ENCODE measurements at regions not wholly inside any gene's neighbourhood (a gene's known extent, or its start where the extent isn't known, plus 50 kb on each side); places are given as distances from the start of the nearest gene placed in this dataset.
"Not testable (repeated sequence)": the region's sequence is repeated elsewhere in the genome, so short reads cannot be mapped to it uniquely, and the experiment has no call there.

- DNase-seq = no peak
Observed at GRCh38 chr2:239666855-239667376, 266.1 kb upstream of the HDAC4 start.

DNA sequence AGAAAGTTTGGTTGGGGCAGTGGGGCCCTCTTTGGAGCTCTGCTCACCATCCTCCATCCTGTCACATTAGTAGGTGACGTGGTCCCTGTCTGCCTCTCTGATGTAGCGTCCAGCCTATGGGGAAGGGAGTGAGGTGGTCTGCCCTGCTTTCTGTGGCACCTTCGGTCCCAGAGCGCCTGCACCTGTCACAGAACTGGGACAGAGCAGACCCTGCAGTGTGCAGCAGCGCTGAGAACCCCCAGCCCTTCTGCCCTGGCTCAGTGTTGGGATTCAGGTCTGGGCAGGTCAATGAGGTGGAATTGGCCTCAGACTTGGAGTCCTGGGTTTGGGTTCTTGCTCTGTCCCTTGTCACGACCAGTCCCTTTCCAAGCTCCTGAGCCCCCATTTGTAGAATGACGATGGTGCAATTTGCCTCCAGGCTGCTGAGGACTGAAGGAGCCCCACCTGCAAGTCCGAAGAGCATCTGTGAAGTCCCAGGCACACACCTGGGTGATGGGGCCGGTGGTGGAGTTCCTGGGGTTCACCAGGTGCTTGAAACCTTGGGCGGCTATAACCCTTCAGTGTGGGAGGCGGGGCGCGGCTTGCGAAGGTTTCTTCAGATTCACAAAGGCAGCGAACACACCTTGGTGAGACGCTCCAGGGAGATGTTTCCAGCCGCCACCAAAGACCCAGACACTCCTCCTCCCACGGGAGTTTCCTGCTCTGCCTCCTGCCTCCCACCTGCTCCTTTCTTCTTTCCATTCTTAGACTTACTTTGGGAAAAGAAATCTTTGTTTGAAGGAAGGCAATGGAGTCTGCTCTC lies 265.4 kb upstream of the HDAC4 start:
- DNase-seq = no peak

DNA sequence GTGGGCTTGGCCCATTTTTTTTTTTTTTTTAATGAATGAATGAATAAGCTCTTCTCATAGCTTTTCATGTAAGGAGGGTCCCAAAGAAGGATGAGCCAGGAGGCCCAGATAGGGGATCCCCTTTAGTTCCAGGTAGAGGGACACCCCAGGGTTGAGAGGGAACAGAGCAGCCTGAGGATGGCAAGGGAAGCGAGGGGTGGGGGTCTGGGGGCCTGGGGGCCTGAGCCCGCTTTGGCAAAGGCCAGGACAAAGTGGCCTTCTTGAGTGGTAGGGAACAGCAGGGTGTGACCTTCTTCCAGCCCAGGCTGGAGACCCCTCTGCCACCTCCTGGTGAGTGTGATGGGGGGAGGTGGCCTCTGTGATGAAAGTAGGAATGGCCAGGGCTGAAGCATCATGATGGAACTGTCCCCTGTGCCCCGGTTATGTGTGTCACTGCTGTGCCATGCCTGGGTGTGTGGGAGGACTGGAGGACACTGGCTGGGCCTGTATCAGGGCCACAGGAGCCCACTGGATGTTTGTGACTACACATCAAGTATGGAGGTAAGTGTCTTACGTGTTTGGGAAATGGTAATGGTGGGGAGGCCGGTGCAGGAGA lies 263.5 kb upstream of the HDAC4 start:
- no peak for DNase-seq

DNA sequence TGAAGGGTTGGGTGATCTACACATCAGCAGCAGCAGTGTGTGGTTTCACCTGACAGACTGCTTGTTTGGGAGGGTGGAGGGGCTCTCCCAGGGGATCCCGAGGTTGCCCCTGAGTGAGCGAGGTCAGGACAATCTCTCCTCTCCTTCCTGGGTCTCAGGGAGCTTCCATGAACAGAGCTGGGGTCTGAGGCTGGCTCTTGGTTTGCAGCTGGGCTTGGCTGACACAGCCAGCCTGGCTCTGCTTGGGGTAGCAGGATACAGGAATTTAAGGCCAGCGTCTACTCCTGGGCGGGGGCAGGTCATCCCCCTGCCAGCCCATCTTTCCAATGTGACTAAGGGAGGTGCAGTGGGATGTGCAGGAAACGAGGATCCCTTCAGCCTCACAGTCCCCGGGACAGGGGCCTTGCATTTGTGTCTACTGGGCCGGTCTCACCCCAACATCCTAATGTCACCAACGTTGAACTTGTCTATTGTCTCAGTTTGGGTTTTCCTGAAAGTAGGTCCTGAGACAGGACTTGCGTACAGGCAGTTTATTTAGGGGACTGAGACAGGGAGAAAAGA lies 262.6 kb upstream of the HDAC4 start:
- DNase-seq = no peak

- DNase-seq = no peak
Observed at GRCh38 chr2:239662413-239663120, 261.7 kb upstream of the HDAC4 start.

GRCh38 chr2:239661334-239662312 lies 260.8 kb upstream of the HDAC4 start:
- no peak for DNase-seq

- no peak for DNase-seq
Observed at GRCh38 chr2:239660390-239661230, 259.8 kb upstream of the HDAC4 start.

- no peak for DNase-seq
Observed at GRCh38 chr2:239657992-239658391, 257.2 kb upstream of the HDAC4 start.

- no peak for DNase-seq
Observed at GRCh38 chr2:239657236-239657635, 256.4 kb upstream of the HDAC4 start.

DNA sequence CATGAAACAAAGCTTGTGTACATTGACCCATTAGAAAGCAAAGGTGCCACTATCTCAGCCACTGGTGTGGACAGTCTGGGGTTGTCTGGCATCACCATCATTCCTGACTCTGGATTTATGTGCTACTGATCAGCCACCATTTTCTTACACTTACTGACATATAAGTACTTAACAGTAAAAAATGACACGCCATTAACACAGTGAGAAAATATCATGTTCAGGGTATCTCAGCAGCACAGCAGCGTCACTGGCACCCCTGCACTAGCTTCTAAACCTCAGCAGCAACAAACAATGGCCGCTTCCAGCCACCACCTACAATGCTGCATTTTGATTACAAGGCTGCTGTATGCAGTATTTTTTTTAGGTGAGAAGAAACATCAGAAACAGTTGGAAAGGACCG lies 253.4 kb upstream of the HDAC4 start:
- no peak for DNase-seq

GRCh38 chr2:239651859-239652258 lies 251.0 kb upstream of the HDAC4 start:
- no peak for DNase-seq

DNA sequence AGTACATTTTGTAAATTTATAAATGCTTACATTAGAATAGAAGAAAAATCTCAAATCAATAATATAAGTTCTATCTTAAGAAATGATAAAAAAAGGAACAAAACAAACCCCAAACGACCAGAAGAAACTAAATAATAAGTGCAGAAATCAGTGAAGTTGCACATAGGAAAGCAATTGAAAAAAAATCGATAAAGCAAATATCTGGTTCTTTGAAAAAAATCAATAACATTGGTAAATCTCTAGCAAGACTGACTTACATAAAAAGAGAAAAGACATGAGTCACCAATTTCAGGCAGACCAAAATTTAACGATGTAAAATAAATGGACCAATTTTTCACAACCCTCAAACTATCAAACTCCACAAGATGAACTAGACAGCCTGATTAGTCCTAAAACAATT lies 249.9 kb upstream of the HDAC4 start:
- no peak for DNase-seq

DNA sequence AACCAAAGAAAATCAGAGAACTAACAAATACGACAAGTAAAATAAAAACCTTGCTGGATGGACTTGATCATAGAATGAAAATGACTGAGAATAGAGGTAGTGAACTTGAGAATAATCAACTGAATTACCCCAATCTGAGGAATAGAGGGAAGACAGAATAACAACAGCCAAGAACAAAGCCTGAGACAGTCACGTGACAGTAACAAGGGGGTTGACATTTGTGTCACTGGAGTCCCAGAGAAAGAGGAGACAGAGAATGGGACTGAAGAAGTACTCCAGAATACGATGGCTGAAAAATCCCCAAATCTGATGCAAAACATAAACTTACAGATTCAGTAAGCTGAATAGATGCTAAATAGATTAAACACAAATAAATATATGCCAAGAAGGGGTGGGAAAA lies 248.5 kb upstream of the HDAC4 start:
- no peak for DNase-seq

DNA sequence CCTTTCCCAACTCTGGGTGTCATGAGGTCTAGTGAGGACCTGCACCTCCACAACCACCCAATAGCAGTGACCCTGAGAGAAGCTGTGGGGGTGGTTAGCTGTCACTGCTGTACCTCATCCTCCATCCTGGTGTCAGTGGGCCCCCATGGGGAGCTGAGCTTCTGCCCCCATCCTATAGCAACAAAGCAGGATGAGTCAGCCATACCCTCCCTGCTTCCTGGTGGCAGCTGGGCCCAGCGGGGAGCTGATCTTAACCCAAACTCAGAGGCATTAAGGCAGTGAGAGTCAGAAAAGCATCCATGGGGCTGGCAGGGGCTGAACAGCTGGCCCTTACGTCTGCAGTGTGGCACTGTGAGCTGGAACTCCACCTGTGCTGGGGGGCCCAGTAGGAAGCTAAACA lies 247.8 kb upstream of the HDAC4 start:
- DNase-seq = no peak

DNA sequence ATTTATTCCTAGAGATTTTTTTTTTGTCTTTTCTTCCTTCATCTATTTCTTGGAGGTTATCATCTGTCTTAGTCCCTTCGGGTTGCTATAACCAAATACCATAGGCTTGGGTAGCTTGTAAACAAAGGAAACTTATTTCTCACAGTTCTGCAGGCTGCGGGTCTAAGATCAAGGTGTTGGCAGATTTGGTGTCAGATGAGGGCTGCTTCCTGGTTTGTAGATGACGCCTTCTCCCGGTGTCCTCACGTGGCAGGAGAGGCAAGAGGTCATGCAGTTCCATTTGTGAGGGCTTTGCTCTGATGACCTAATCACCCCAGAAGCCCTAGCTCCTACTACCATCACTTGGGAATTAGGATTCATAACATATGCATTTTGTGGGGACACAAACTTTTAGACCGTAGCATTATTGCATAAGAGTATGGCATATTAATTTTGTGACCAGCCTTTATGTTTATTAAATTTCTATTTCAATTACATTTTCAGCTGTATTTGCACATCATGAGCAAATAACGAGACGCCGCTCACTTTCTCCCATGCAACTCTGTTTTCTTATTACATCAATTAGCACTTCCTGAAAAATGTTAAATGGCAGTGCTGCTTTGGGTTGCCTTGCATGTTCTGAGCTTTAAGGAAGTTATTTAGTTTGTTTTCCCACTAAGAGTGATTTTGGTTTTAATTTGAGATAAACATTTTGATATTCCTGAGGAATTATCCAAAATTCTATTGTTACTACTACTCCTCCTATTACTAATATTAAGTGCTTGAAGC lies 246.4 kb upstream of the HDAC4 start:
- DNase-seq = no peak

GRCh38 chr2:239646184-239646583 lies 245.4 kb upstream of the HDAC4 start:
- DNase-seq = no peak

- DNase-seq = not testable (repeated sequence)
Observed at GRCh38 chr2:239644594-239644993, 243.8 kb upstream of the HDAC4 start.

DNA sequence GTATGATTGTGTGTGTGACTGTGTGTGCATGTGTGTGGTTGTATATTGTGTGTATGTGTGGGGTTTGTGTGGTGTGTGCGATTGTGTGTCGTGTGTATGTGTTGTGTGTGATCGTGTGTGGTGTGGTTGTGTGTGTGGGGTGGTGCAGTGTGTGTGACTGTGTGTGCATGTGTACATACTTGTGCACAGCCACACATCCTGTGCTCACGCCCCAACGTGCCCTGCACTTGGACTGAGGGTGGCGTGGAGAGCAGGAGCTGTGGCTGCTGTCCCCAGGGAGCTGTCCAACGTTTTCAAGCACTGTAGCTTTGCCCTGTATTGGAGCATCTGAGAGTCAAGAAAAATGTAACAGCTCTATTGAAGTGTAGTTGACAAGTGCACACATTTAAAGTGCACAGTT lies 243.2 kb upstream of the HDAC4 start:
- DNase-seq = no peak

DNA sequence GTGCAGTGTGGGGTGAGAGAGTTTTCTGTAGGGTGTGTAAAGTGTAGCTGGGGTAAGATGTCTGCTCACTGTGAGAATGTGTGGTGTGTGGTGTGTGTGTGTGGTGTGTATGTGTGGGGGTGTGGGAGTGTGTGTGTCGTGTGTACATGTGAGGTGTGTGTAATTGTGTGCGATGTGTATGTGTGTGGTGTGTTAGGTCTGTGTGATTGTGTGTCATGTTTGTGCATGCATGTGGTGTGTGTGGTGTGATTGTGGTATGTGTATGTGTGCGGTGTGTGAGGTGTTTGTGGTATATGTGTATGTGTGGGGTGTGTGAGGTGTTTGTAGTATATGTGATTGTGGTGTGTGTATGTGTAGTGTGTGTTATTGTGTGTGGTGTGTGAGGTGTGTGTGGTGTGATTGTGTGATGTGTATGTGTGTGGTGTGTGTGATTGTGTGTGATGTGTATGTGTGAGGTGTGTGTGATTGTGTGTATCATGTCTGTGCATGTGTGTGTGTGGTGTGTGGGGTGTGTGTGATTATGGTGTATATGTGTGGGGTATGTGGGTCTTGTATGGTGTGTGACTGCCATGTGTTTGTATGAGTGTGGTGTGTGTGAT lies 241.7 kb upstream of the HDAC4 start:
- DNase-seq = no peak

DNA sequence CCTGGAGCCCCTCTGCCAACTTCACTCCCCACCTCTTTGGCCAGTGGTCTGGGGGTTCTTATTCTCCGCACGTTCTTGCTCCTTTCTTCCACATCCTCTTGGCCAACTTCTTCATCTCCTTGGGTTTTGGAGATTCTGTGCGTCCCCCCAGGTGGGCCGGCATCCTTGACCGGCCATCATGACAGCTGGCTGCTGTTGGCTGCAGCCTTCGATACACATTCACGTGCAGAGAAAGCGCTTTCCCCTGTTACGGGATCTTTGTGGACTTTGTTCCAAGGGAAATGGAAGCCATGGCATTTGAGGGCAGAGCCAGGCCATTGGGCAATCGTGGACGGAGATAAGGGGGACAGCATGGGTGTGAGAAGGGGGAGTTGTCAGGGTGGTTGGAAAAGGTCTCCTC lies 241.1 kb upstream of the HDAC4 start:
- not testable (repeated sequence) for DNase-seq
